SW 1271 (cell line): ENCODE measurements at regions not wholly inside any gene's neighbourhood (a gene's known extent, or its start where the extent isn't known, plus 50 kb on each side); places are given as distances from the start of the nearest gene placed in this dataset.
A peak's percentile ranks its signal among the peaks of the same experiment; 100 is the strongest.

Experiments
- DNase-seq, 2 experiments: peaks; one replicate each; lab custom pipeline; 2025; lab: John Stamatoyannopoulos, UW

- no peak for DNase-seq
These were observed 1038.5 kb downstream of the JRKL start for GRCh38 chr11:97428247-97428790.

DNA sequence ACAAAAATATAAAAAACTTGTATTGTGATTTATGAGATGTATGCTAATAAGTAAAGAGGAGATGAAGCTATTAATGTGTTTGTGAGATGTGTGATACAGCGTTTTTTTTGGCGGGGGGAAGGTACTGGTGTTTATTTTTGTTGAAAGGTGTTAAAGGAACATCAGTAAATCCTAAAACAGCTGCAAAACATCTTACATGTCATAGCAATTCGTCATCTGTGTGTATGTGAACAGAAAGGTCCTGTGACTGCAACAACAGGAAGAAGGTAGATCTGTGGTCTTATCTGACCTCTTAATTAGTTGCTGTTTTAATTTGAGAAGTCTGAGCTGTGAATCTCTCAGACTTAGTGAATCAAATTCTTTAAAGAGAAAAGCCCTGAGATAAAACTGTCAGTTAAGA is 1041.1 kb downstream of the JRKL start:
- DNase-seq = no peak

GRCh38 chr11:97432926-97433325 is 1043.1 kb downstream of the JRKL start:
- DNase-seq = no peak

GRCh38 chr11:97445561-97445960 is 1055.7 kb downstream of the JRKL start:
- no peak for DNase-seq

- no peak for DNase-seq
These were observed 1061.6 kb downstream of the JRKL start for GRCh38 chr11:97451441-97451840.

DNA sequence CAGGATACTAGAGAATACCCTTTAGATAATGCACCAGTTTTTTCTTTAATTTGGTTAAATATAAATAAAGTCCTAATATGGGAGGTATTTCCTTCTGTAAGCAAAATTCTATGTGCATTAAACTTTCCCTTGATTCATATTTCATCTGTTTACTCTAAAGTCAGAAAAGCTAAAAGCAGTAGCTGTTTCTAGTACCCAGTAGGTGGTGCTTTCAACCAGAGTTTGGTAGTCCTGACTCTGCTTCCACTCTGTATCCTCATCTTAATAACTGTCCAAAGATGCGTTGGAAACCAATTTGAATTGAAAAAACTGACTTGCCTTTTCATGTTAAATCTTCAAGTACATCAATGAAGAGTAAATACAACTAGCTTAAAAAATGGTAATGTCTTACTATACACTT is 1065.2 kb downstream of the JRKL start:
- peak in 1 of 2 experiments; percentile 33 for DNase-seq

DNA sequence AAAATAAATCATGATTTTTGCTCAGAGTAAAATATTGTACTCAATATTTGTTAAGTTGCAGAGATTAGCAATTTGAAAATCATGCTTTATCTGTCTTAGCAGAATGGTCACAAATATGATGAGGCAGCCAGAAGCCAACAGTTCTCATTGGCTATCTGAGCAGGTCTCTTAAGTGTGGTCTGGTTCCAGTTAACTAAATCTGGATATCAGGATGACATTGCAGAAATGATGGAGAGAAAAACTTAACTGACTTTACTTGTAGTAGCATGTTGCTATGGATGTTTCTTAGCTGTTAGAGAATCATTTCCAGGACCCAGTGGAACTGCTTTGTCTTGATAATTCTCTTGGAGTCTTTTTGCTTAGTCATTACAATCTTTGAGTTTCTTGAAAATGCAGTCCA is 1070.3 kb downstream of the JRKL start:
- no peak for DNase-seq

- DNase-seq = no peak
These were observed 1071.4 kb downstream of the JRKL start for GRCh38 chr11:97461044-97461880.

GRCh38 chr11:97461934-97462333 is 1072.1 kb downstream of the JRKL start:
- no peak for DNase-seq

DNA sequence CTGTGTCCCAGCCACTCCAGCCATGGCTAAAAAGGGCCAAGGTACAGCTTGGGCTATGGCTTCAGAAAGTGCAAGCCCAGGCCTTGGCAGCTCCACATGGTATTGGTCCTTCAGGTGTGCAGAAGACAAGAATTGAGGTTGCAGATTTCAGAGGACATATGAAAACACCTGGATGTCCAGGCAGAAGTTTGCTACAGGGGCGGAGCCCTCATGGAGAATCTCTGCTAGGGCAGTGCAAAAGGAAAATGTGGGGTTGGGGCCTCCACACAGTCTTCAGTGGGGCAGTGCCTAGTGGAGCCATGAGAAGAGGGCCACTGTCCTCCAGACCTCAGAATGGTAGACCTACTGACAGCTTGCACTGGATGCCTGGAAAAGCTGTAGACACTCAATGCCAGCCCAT is 1074.1 kb downstream of the JRKL start:
- DNase-seq = no peak

DNA sequence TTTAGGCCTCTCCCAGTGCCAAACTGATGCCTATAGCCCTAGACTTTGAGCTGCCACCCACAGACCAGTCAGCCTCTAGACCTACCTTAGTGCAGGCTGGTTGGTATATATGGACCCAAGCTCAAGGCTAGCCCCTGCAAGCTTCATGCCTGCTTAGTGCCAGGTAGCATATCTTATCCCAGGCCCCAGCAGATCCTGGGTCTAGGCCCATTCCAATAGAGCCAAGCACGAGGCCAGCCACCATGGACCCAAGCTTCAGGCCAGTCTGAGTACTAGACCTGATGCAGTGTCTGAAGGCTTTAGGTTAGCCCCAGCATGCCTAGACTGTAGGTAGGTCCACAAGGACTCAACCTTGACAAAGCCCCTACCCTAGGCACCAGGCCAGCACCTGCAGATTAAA is 1081.7 kb downstream of the JRKL start:
- no peak for DNase-seq

- DNase-seq = no peak
These were observed 1097.6 kb downstream of the JRKL start for GRCh38 chr11:97487387-97487786.

- no peak for DNase-seq
These were observed 1109.1 kb downstream of the JRKL start for GRCh38 chr11:97498891-97499290.

GRCh38 chr11:97502201-97502600 is 1112.4 kb downstream of the JRKL start:
- DNase-seq = no peak

- DNase-seq = no peak
These were observed 1116.4 kb downstream of the JRKL start for GRCh38 chr11:97506076-97506759.

DNA sequence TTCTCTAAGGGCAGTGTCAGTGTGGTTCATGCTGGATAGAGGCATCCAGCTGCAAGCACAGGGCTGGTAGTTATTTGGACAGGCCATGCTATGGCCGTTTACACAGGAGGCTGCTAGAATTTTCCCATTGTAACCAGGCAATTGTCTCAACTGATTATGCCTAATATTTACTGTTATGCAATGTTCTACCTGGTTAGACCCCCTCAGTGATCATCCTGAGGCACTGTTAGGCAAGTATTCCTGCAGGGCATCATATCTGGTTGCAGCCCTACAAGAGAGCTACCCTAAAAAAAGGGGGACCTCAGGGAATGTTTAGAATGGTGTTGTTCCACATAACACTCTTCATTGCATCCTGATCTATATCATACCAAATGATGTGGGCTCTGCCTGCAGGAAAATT is 1124.6 kb downstream of the JRKL start:
- no peak for DNase-seq

DNA sequence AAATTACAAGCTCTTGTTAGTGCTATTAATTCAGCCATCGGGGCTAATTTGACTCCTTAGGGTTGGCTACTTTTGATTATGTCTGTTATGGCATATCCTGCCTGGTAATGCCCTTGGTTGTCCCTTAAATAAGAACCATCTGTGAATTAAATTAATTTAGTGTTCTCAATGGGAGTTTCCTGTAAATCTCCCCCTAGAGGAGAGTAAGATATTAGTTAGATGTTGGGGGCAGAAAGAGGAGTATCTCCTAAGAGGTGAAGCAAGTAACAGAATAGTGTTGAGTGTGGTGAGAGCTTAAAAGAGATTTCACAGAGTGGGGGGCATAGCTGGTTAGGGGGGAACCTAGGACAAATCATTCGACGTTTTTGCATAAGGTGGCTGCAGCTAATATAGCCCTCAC is 1126.9 kb downstream of the JRKL start:
- no peak for DNase-seq

DNA sequence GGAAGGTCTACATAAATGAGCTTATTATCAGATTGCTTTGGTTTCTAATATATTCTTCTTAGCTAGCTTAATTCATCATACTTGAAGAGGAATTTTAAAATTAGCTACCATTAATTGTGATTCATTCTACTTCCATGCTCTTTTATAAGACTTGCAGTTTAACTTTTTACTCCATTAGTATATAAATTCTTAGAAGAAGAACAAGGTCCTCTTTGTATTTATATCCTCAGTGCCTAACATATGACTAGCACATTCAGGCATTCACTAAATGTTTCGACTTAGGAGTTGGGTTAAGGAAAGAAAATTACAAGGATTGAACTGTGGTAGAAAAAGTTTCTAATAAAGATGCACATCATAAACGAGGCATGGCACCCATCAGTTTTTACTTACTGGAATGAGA is 1135.5 kb downstream of the JRKL start:
- DNase-seq = no peak

- no peak for DNase-seq
These were observed 1147.8 kb downstream of the JRKL start for GRCh38 chr11:97537407-97538150.

GRCh38 chr11:97544431-97544830 is 1154.6 kb downstream of the JRKL start:
- no peak for DNase-seq

- DNase-seq = no peak
These were observed 1158.5 kb downstream of the JRKL start for GRCh38 chr11:97548280-97548679.

DNA sequence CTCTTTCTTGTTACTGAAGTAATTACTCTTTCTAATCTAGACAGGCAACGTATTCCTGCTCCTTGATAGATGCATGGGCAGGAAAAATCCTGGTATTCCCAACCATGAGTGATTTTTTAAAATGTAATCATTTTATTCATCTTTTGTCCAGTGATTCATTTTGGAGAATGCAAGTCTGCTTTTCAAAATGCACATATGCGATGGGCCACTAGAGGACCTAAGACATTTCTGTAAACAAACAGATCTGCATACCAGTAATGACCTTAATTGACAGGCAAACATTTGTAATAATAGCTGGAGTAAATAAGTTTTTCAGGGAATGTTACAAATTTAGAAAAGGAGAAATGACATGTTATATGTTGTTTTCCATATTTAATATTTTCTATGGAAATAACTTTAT is 1167.6 kb downstream of the JRKL start:
- peak in 1 of 2 experiments; percentile 29 for DNase-seq

- no peak for DNase-seq
These were observed 1178.0 kb downstream of the JRKL start for GRCh38 chr11:97567801-97568200.
